ENCODE measurements at regions not wholly inside any gene's neighbourhood (a gene's known extent, or its start where the extent isn't known, plus 50 kb on each side); places are given as distances from the start of the nearest gene placed in this dataset.
"Not testable (repeated sequence)": the region's sequence is repeated elsewhere in the genome, so short reads cannot be mapped to it uniquely, and the experiment has no call there.

- not testable (repeated sequence) for TF ChIP-seq CTCF (IDR thresholded peaks at IDR 0.05; ENCODE audit: insufficient read depth, low read depth, low read length); EZH2 (IDR thresholded peaks at IDR 0.05; ENCODE audit: insufficient read depth, low read length)
Observed at GRCh38 chr2:113328572-113328971, 49.9 kb upstream of the PAX8 start.
